Ovary (tissue), 7 donors: ENCODE measurements at regions not wholly inside any gene's neighbourhood (a gene's known extent, or its start where the extent isn't known, plus 50 kb on each side); places are given as distances from the start of the nearest gene placed in this dataset.

ENCODE experiments used
- DNase-seq, 5 donors: peaks; one replicate each; pipeline ENCODE4 v3.0.0-alpha.2; 2019 to 2020
- H3K27ac ChIP-seq, 2 donors: fragments of 200-600 bp; one replicate each; pipeline versions ENCODE4 v1.5.1 to v1.8.0; 2019 to 2022
- H3K27me3 ChIP-seq: fragments of 200-600 bp; one replicate; pipeline ENCODE4 v1.8.0; 2022
- H3K36me3 ChIP-seq: fragments of 200-600 bp; sonication (generic); one replicate; pipeline ENCODE4 v1.5.1; 2019
- H3K4me1 ChIP-seq: one replicate; pipeline ENCODE4 v1.8.1; 2013; ENCODE audit warnings: mild to moderate bottlenecking, moderate library complexity; ENCODE audit not compliant: insufficient read depth
- H3K4me3 ChIP-seq: fragments of 200-600 bp; sonication (generic); one replicate; pipeline ENCODE4 v1.5.1; 2017
- H3K9me3 ChIP-seq, 2 donors: fragments of 200-600 bp in 1 of 2; sonication (generic) in 1 of 2; one replicate each; pipeline versions ENCODE4 v1.5.1 to v1.8.1; 2013 to 2019; ENCODE audit warnings: mild to moderate bottlenecking in 1 of 2, moderate library complexity in 1 of 2
- CTCF ChIP-seq, 3 donors: fragments of 450-650 bp in 2 of 3; fragments of 200-600 bp in 1 of 3; IDR thresholded peaks; one replicate each; pipeline versions ENCODE4 v1.5.1 to v1.8.0; 2016 to 2022; ENCODE audit warnings: antibody characterized with exemption in 3 of 3, mild to moderate bottlenecking in 1 of 3
- EP300 ChIP-seq: sonication (generic); formaldehyde crosslinking; IDR thresholded peaks from one replicate; pipeline ENCODE4 v1.6.1; 2017; ENCODE audit warnings: antibody characterized with exemption
- POLR2A ChIP-seq: fragments of 450-650 bp; IDR thresholded peaks from one replicate; pipeline ENCODE4 v1.6.1; 2017; ENCODE audit warnings: antibody characterized with exemption, mild to moderate bottlenecking, moderate library complexity
- WGBS, 3 donors: extraction: QIAGEN DNeasy Blood & Tissue Kit in 1 of 3; methylation state at CpG; one replicate each; pipeline versions ENCODE4 v1.1.5 to v1.1.7; 2013 to 2017; 5-methylcytosine and 5-hydroxymethylcytosine counted together
- intact Hi-C, 4 donors: fragments of 100-400 bp; cut with DNase I; formaldehyde crosslinking; loops; one replicate each; pipeline versions ENCODE4 v1.11.0 to v1.15.1; 2022 to 2023
- donor health status: DM: no; HTN: no; CAD: no; lungs with moderate emphysema.
- donor health status: DM: no; HTN: no; CAD: no.
- donor health status: Bipolar disorder and iron deficiency.
- donor health status: DM: no; HTN: no; CAD: no.
- donor health status: DM: yes; HTN: yes; CAD: no.

- H3K36me3 ChIP-seq = no peaks in the 10 kb centered on the region
- H3K4me1 ChIP-seq = peaks cover 2% of the 10 kb centered on the region
- H3K27me3 ChIP-seq = no peaks in the 10 kb centered on the region
- WGBS, 3 donors = 0 to 1% (median 1%) methylated on average over 51 to 59 of the region's 59 CpGs
- intact Hi-C loops = no loop called here
- TF ChIP-seq EP300 (no peak), CTCF (IDR thresholded peaks at IDR 0.05) (no peak), POLR2A (no peak)
- H3K9me3 ChIP-seq = no peaks in the 10 kb centered on the region
- H3K4me3 ChIP-seq = peak overlapping the region; percentile 22
- peak in 4 of 5 donors; percentile 20 to 43 (median 32) for DNase-seq
- H3K27ac ChIP-seq = no peak overlapping the region
Observed at GRCh38 chr9:109640580-109641371, 139.2 kb upstream of the PALM2AKAP2 start.

- Histone ChIP-seq H3K36me3 (no peaks in the 10 kb centered on the region), H3K4me1 (peaks cover 2% of the 10 kb centered on the region), H3K9me3 (no peaks in the 10 kb centered on the region), H3K27me3 (no peaks in the 10 kb centered on the region), H3K4me3 (no peak overlapping the region), H3K27ac (no peak overlapping the region)
- TF ChIP-seq POLR2A (no peak), EP300 (no peak), CTCF (IDR thresholded peaks at IDR 0.05) (no peak)
- 15 to 18% (median 16%) methylated on average over 8 of the region's 8 CpGs for WGBS, 3 donors
- DNase-seq = no peak
- intact Hi-C loops = no loop called here
Observed at GRCh38 chr9:109641372-109641659, 138.7 kb upstream of the PALM2AKAP2 start.

- no peak overlapping the region for H3K27ac ChIP-seq
- TF ChIP-seq CTCF (IDR thresholded peaks at IDR 0.05) = no peak
- no peak for TF ChIP-seq POLR2A
- TF ChIP-seq EP300 = no peak
- H3K4me3 ChIP-seq = no peak overlapping the region
- H3K36me3 ChIP-seq = no peaks in the 10 kb centered on the region
- 89 to 95% (median 94%) methylated on average over 1 of the region's 1 CpG for WGBS, 3 donors
- no peaks in the 10 kb centered on the region for H3K27me3 ChIP-seq
- no peak for DNase-seq
- H3K9me3 ChIP-seq = peaks cover 0 to 3% of the 10 kb centered on the region in 2 donors
- H3K4me1 ChIP-seq = no peaks in the 10 kb centered on the region
- intact Hi-C loops = no loop called here
Observed at GRCh38 chr9:109652112-109652511, 127.9 kb upstream of the PALM2AKAP2 start.

- Histone ChIP-seq H3K4me1 (no peaks in the 10 kb centered on the region), H3K36me3 (no peaks in the 10 kb centered on the region), H3K27ac (no peak overlapping the region), H3K27me3 (no peaks in the 10 kb centered on the region), H3K4me3 (no peak overlapping the region), H3K9me3 (peaks cover 0 to under 1% of the 10 kb centered on the region in 2 donors)
- TF ChIP-seq EP300 (no peak), POLR2A (no peak), CTCF (IDR thresholded peaks at IDR 0.05) (no peak)
- intact Hi-C loops = no loop called here
- 26 to 37% (median 36%) methylated on average over 4 of the region's 4 CpGs for WGBS, 3 donors
- DNase-seq = no peak
Observed at GRCh38 chr9:109652971-109653370, 127.0 kb upstream of the PALM2AKAP2 start.
